Naive thymus-derived CD4-positive, alpha-beta T cell (primary cell): ENCODE measurements at regions not wholly inside any gene's neighbourhood (a gene's known extent, or its start where the extent isn't known, plus 50 kb on each side); places are given as distances from the start of the nearest gene placed in this dataset.

Experiments
- ATAC-seq: fragments of 150-1000 bp; cut with Tn5 transposase; 2 replicates; pipeline ENCODE4 v1.10.0; 2021; ENCODE audit warnings: mild to moderate bottlenecking, moderate library complexity
- CTCF ChIA-PET: fragments of 350-600 bp; sonication (Branson Sonifier 250); formaldehyde crosslinking; loops from one replicate; lab custom pipeline; 2021; ENCODE audit warnings: antibody characterized with exemption; lab: Charles Lee
- POLR2A ChIA-PET: fragments of 350-600 bp; sonication (Branson Sonifier 250); formaldehyde crosslinking; loops from one replicate; lab custom pipeline; 2021; ENCODE audit warnings: antibody characterized with exemption, inconsistent platforms; lab: Charles Lee
- DNase-seq, 9 donors: peaks; one replicate each; pipeline versions ENCODE4 v3.0.0 to v3.0.0-alpha.2; 2020 to 2022; ENCODE audit warnings: mixed read lengths in 1 of 9
- H3K27ac ChIP-seq: one replicate; pipeline ENCODE4 v1.7.0; 2013; ENCODE audit warnings: mild to moderate bottlenecking, low read depth, low read length, moderate library complexity
- H3K27me3 ChIP-seq, 2 donors: one replicate each; pipeline ENCODE4 v1.7.0; 2013; ENCODE audit warnings: low read length in 2 of 2, mild to moderate bottlenecking in 2 of 2, moderate library complexity in 2 of 2; ENCODE audit not compliant: control insufficient read depth in 2 of 2, insufficient read depth in 2 of 2
- H3K36me3 ChIP-seq, 3 experiments: 1 replicate in 2 of 3; 2 replicates in 1 of 3; pipeline ENCODE4 v1.7.0; 2013; ENCODE audit warnings: low read length in 3 of 3, mild to moderate bottlenecking in 3 of 3, moderate library complexity in 1 of 3; ENCODE audit not compliant: insufficient read depth in 3 of 3, control insufficient read depth in 2 of 3
- H3K4me1 ChIP-seq, 2 donors: one replicate each; pipeline ENCODE4 v1.7.0; 2013; ENCODE audit warnings: low read length in 2 of 2, mild to moderate bottlenecking in 2 of 2, moderate library complexity in 1 of 2; ENCODE audit not compliant: control insufficient read depth in 2 of 2, insufficient read depth in 2 of 2
- H3K4me3 ChIP-seq: 2 replicates; pipeline ENCODE4 v1.7.0; 2013; ENCODE audit warnings: mild to moderate bottlenecking, low read length
- H3K9me3 ChIP-seq, 3 experiments: 1 replicate in 2 of 3; 2 replicates in 1 of 3; pipeline ENCODE4 v1.7.0; 2013; ENCODE audit warnings: low read length in 3 of 3; ENCODE audit not compliant: control insufficient read depth in 2 of 3
- H3K27ac Mint-ChIP-seq, 9 donors: one replicate each; pipeline ENCODE4 v1.8.0; 2020 to 2022; ENCODE audit warnings: mixed read lengths in 9 of 9, mild to moderate bottlenecking in 8 of 9, moderate library complexity in 5 of 9, inconsistent platforms in 2 of 9
- H3K27me3 Mint-ChIP-seq, 5 donors: one replicate each; pipeline ENCODE4 v1.8.0; 2021 to 2022; ENCODE audit warnings: mixed read lengths in 5 of 5, mild to moderate bottlenecking in 1 of 5
- H3K36me3 Mint-ChIP-seq, 5 donors: one replicate each; pipeline ENCODE4 v1.8.0; 2020 to 2022; ENCODE audit warnings: mixed read lengths in 5 of 5, mild to moderate bottlenecking in 3 of 5, inconsistent platforms in 1 of 5
- H3K4me1 Mint-ChIP-seq, 7 donors: one replicate each; pipeline ENCODE4 v1.8.0; 2020 to 2022; ENCODE audit warnings: mixed read lengths in 7 of 7, mild to moderate bottlenecking in 3 of 7, inconsistent platforms in 1 of 7
- H3K4me3 Mint-ChIP-seq, 10 donors: one replicate each; pipeline ENCODE4 v1.8.0; 2020 to 2022; ENCODE audit warnings: mild to moderate bottlenecking in 10 of 10, mixed read lengths in 10 of 10, moderate library complexity in 6 of 10, inconsistent platforms in 2 of 10
- H3K9me3 Mint-ChIP-seq, 11 donors: one replicate each; pipeline ENCODE4 v1.8.0; 2020 to 2022; ENCODE audit warnings: mixed read lengths in 11 of 11, mild to moderate bottlenecking in 4 of 11, inconsistent platforms in 1 of 11, moderate library complexity in 1 of 11
- intact Hi-C, 2 donors: fragments of 100-400 bp; cut with micrococcal nuclease; formaldehyde crosslinking; loops; one replicate each; pipeline ENCODE4 v1.15.1; 2023

DNA sequence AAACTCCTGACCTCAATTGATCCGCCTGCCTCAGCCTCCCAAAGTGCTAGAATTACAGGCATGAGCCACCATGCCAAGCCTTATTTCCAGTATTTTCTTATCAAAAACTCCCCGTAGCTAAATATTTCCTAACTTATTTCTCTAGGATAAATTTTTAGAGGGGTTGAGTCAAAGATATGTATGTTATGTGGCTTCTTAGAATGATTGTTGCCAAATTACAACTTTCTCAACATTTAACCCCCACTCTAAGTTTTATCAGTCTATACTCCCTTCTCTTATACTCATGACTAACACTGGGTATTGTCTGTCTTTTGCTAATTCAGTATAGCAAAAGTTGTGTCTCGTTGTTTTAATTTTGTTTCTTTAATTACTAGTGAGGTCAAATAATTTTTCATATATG lies 187.7 kb upstream of the LNX1 start:
- Mint-ChIP-seq H3K27ac (no peak overlapping the region), H3K27me3 (peaks cover 0 to 5% (median 2%) of the 10 kb centered on the region in 5 donors), H3K4me1 (peaks cover 0 to 3% (median 0%) of the 10 kb centered on the region in 7 donors), H3K4me3 (no peak overlapping the region), H3K9me3 (peaks cover 0 to 4% (median 0%) of the 10 kb centered on the region in 11 donors), H3K36me3 (no peaks in the 10 kb centered on the region)
- H3K4me3 ChIP-seq, result no peak overlapping the region
- DNase-seq, result no peak
- intact Hi-C loops, result no loop called here
- H3K27me3 ChIP-seq, result no peaks in the 10 kb centered on the region
- ATAC-seq, result no peak
- no peaks in the 10 kb centered on the region for H3K36me3 ChIP-seq
- ChIA-PET CTCF (no interaction called here), POLR2A (no interaction called here)
- no peaks in the 10 kb centered on the region for H3K4me1 ChIP-seq
- no peak overlapping the region for H3K27ac ChIP-seq
- H3K9me3 ChIP-seq, result no peaks in the 10 kb centered on the region

DNA sequence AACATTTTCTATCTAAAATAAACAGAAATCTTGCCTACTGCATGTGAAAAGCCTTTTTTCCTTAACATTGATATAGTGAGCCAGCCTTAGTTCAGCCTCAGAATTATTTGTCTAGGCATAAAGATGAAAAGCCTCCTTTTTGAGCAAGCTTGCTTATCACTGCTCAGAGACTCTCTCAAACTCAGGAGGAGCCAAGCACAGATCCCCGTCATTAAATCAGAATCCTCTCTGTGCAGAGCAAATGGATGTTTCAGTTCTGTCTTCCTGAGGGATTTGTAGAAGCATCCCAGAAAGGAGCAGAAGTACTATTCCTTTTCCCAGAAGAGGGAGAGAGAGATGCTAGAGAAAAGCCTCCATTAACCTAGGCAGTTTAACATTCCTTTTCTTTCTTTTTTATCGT lies 186.9 kb upstream of the LNX1 start:
- Histone ChIP-seq H3K4me3 (no peak overlapping the region), H3K27ac (no peak overlapping the region), H3K36me3 (no peaks in the 10 kb centered on the region), H3K4me1 (no peaks in the 10 kb centered on the region), H3K9me3 (no peaks in the 10 kb centered on the region), H3K27me3 (no peaks in the 10 kb centered on the region)
- CTCF ChIA-PET, result no interaction called here
- no peak for ATAC-seq
- Mint-ChIP-seq H3K4me1 (peaks cover 0 to 3% (median 0%) of the 10 kb centered on the region in 7 donors), H3K36me3 (no peaks in the 10 kb centered on the region), H3K9me3 (peaks cover 0 to 3% (median 0%) of the 10 kb centered on the region in 11 donors), H3K4me3 (no peak overlapping the region), H3K27me3 (peaks cover 0 to 5% (median 4%) of the 10 kb centered on the region in 5 donors), H3K27ac (no peak overlapping the region)
- POLR2A ChIA-PET, result no interaction called here
- DNase-seq, result no peak
- intact Hi-C loops, result no loop called here

DNA sequence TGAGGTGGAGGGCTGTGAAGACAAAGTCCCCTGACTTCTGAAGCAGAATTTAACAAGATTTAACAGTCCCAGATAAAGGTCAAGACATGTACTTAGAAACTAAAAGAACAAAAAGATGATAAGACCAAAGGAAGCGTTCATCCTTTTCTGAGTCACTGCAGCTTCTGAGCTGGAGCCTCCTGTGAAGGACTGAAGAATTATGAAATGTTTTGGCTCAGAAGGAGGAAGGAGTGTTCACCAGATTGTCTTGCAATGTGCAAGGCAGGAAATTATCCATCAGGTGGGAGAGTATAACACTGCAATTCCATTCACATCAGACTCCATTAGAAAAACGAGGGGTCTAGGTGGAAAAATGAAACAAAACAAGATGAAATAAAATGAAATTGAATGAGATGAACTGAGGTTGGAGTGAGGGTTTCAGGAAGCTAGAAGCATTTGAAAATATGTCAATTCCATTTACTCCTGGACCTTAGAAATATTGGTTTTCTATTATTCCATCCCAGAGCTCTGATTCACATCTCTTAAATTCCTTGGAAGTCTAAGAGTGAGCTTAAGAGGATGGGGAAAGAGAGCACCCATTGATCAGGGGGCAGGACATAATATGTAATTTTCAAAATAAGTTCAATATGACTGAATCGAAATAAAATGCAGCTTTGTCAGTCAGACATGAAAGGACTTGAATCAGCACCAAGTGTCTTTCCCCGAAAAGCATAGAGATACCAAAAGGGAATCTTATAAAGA lies 186.1 kb upstream of the LNX1 start:
- CTCF ChIA-PET, result no interaction called here
- Mint-ChIP-seq H3K4me1 (peaks cover 0 to under 1% (median 0%) of the 10 kb centered on the region in 7 donors), H3K27me3 (peaks cover 0 to 4% (median 1%) of the 10 kb centered on the region in 5 donors), H3K4me3 (no peak overlapping the region), H3K9me3 (peaks cover 0 to 2% (median 0%) of the 10 kb centered on the region in 11 donors), H3K36me3 (no peaks in the 10 kb centered on the region), H3K27ac (no peak overlapping the region)
- no peaks in the 10 kb centered on the region for H3K36me3 ChIP-seq
- POLR2A ChIA-PET, result no interaction called here
- no peaks in the 10 kb centered on the region for H3K4me1 ChIP-seq
- H3K27ac ChIP-seq, result no peak overlapping the region
- intact Hi-C loops, result no loop called here
- H3K4me3 ChIP-seq, result no peak overlapping the region
- ATAC-seq (no peak), DNase-seq (no peak)
- H3K9me3 ChIP-seq, result no peaks in the 10 kb centered on the region
- H3K27me3 ChIP-seq, result no peaks in the 10 kb centered on the region

DNA sequence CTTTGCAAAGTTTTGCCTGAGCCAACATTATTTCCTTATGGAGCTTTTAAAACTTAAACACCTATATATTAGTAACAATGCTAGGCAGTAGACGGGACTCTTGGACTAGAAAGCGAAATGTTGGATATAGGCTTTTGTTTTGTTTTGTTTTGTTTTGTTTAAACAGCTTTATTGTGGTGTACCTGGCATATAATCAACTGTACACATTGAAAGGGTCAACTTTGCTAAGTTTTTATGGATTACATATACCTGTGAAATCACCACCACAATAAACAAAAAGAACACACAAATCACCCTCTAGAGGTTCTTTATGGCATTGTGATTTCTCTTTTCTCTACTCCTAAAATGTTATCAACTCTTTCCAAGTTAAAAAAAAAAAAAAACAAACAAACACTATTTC lies 184.9 kb upstream of the LNX1 start:
- H3K27ac Mint-ChIP-seq, result no peak overlapping the region
- intact Hi-C loops, result no loop called here
- H3K27ac ChIP-seq, result no peak overlapping the region
- H3K27me3 Mint-ChIP-seq, result peaks cover 0 to 4% (median 0%) of the 10 kb centered on the region in 5 donors
- H3K27me3 ChIP-seq, result no peaks in the 10 kb centered on the region
- no peaks in the 10 kb centered on the region for H3K9me3 ChIP-seq
- H3K4me1 Mint-ChIP-seq, result no peaks in the 10 kb centered on the region
- ChIA-PET CTCF (no interaction called here), POLR2A (no interaction called here)
- no peak for DNase-seq
- H3K36me3 ChIP-seq, result no peaks in the 10 kb centered on the region
- no peaks in the 10 kb centered on the region for H3K4me1 ChIP-seq
- ATAC-seq, result no peak
- no peaks in the 10 kb centered on the region for H3K36me3 Mint-ChIP-seq
- no peak overlapping the region for H3K4me3 ChIP-seq
- H3K9me3 Mint-ChIP-seq, result peaks cover 0 to 2% (median 0%) of the 10 kb centered on the region in 11 donors
- H3K4me3 Mint-ChIP-seq, result no peak overlapping the region

DNA sequence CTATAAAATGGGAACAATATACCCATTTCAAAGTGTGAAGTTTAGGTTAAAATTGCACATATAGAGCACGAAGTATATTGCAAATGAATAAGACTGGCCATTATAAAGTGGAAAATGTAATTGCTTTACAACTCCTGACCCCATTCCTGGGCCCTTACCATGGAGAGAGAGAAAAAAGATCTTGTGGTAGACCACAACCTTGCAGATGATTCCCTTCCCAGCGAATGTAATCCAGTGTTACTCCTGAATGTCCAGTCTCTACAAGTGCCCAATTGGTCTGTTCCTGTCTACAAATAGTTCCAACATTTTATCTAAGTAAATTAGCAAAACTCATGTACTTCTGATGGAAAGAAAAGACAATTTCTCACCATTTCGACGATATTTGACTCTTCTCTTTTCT lies 184.1 kb upstream of the LNX1 start:
- H3K4me1 Mint-ChIP-seq, result no peaks in the 10 kb centered on the region
- Histone ChIP-seq H3K9me3 (no peaks in the 10 kb centered on the region), H3K36me3 (no peaks in the 10 kb centered on the region), H3K4me3 (no peak overlapping the region), H3K4me1 (no peaks in the 10 kb centered on the region), H3K27me3 (no peaks in the 10 kb centered on the region), H3K27ac (no peak overlapping the region)
- POLR2A ChIA-PET, result no interaction called here
- peaks cover 0 to 4% (median 0%) of the 10 kb centered on the region in 5 donors for H3K27me3 Mint-ChIP-seq
- no peak for DNase-seq
- no peak overlapping the region for H3K27ac Mint-ChIP-seq
- H3K4me3 Mint-ChIP-seq, result no peak overlapping the region
- H3K36me3 Mint-ChIP-seq, result no peaks in the 10 kb centered on the region
- CTCF ChIA-PET, result no interaction called here
- peaks cover 0 to 1% (median 0%) of the 10 kb centered on the region in 11 donors for H3K9me3 Mint-ChIP-seq
- no peak for ATAC-seq
- intact Hi-C loops, result no loop called here

DNA sequence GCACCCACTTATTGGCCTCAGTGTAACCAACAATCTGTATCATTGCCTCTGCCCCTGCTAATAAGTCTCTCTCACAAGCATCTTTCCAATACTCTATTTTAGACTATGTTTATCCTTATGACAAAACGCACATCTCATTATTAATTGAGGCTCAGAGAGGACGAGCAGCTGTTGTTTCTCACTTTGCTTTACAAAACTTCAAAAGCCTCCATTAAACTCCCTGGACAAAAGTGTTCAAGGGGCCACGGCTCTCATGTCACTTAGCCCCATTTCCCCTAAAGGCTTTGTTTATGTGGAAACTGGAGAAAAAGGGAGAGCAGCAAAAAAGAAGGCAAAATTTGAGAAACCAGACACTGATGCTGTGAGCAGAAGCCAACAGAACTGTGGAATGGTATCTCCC lies 180.0 kb upstream of the LNX1 start:
- peaks cover 0 to 2% (median 0%) of the 10 kb centered on the region in 11 donors for H3K9me3 Mint-ChIP-seq
- no peaks in the 10 kb centered on the region for H3K27me3 ChIP-seq
- peaks cover 0 to 11% (median 8%) of the 10 kb centered on the region in 5 donors for H3K27me3 Mint-ChIP-seq
- H3K4me3 ChIP-seq, result no peak overlapping the region
- ChIA-PET CTCF (no interaction called here), POLR2A (no interaction called here)
- no peaks in the 10 kb centered on the region for H3K4me1 ChIP-seq
- no peaks in the 10 kb centered on the region for H3K4me1 Mint-ChIP-seq
- ATAC-seq (no peak), DNase-seq (no peak)
- no peak overlapping the region for H3K4me3 Mint-ChIP-seq
- no peaks in the 10 kb centered on the region for H3K36me3 ChIP-seq
- intact Hi-C loops, result no loop called here
- H3K9me3 ChIP-seq, result no peaks in the 10 kb centered on the region
- no peak overlapping the region for H3K27ac Mint-ChIP-seq
- no peak overlapping the region for H3K27ac ChIP-seq
- no peaks in the 10 kb centered on the region for H3K36me3 Mint-ChIP-seq

DNA sequence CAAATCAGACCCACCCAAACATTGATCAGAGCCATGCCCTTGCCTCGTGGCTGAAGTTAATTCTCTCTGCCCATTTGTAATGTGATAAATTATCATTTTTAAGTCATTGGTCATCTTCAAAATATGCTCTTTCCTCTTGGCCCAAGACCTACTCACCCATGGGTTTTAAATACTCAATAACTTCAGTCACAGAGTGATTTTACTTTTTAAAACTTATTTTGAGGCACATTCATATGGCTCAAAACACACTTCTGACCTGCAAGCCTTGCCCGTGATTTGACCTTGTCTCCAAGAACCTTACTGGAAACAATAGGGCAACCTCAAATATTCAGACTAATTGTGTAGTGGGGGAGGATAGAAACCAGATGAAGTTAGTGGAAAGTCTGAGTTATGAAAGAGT lies 176.2 kb upstream of the LNX1 start:
- DNase-seq (no peak), ATAC-seq (no peak)
- Mint-ChIP-seq H3K27me3 (peaks cover 0 to 11% (median 4%) of the 10 kb centered on the region in 5 donors), H3K4me3 (no peak overlapping the region), H3K36me3 (no peaks in the 10 kb centered on the region), H3K9me3 (peaks cover 0 to 2% (median 0%) of the 10 kb centered on the region in 11 donors), H3K4me1 (no peaks in the 10 kb centered on the region), H3K27ac (no peak overlapping the region)
- Histone ChIP-seq H3K27ac (no peak overlapping the region), H3K27me3 (no peaks in the 10 kb centered on the region), H3K36me3 (no peaks in the 10 kb centered on the region), H3K9me3 (no peaks in the 10 kb centered on the region), H3K4me1 (no peaks in the 10 kb centered on the region), H3K4me3 (no peak overlapping the region)
- intact Hi-C loops, result no loop called here
- POLR2A ChIA-PET, result no interaction called here
- CTCF ChIA-PET, result no interaction called here
